Endothelial cell of umbilical vein (primary cell): ENCODE measurements at regions not wholly inside any gene's neighbourhood (a gene's known extent, or its start where the extent isn't known, plus 50 kb on each side); places are given as distances from the start of the nearest gene placed in this dataset.

Experiments used
- BruUV-seq: library from RNA; stranded (reverse); fragments of 400-500 nt; replicated peaks from 2 replicates; lab custom pipeline; 2021; lab: Mats Ljungman, UMichigan
- CTCF ChIA-PET: fragments of 300-600, 350-600 bp; sonication (Branson Sonifier 250); formaldehyde crosslinking; loops from one replicate; lab custom pipeline; 2021; ENCODE audit warnings: antibody characterized with exemption, inconsistent platforms; lab: Charles Lee
- POLR2A ChIA-PET: fragments of 300-600, 350-600 bp; sonication (Branson Sonifier 250); formaldehyde crosslinking; loops from one replicate; lab custom pipeline; 2021; ENCODE audit warnings: antibody characterized with exemption, inconsistent platforms; lab: Charles Lee
- DNase-seq: peaks from one replicate; pipeline ENCODE4 v3.0.0-alpha.2; 2011; ENCODE audit warnings: low read depth, low spot score
- FAIRE-seq: peaks from 2 replicates; lab custom pipeline; 2011; peaks lifted over from hg19 to GRCh38; lab: Jason Lieb, UNC
- H2AFZ ChIP-seq: 2 replicates; pipeline ENCODE4 v1.6.0; 2012; ENCODE audit warnings: low read depth, low read length, control low read depth, inconsistent platforms
- H3K27ac ChIP-seq: 2 replicates; pipeline ENCODE4 v1.5.1; 2011; ENCODE audit warnings: low read depth, mild to moderate bottlenecking, control low read depth, low read length, moderate library complexity; ENCODE audit not compliant: insufficient read depth
- H3K27me3 ChIP-seq, 2 experiments: 2 replicates each; pipeline versions ENCODE4 v1.6.0 to v1.6.1; 2011; ENCODE audit warnings: low read length in 2 of 2, mixed read lengths in 1 of 2; ENCODE audit not compliant: control insufficient read depth in 2 of 2, insufficient read depth in 2 of 2
- H3K36me3 ChIP-seq, 2 experiments: 2 replicates in 1 of 2; 3 replicates in 1 of 2; pipeline ENCODE4 v1.5.1; 2011; ENCODE audit warnings: low read length in 2 of 2, mild to moderate bottlenecking in 1 of 2, moderate library complexity in 1 of 2; ENCODE audit not compliant: control insufficient read depth in 2 of 2, insufficient read depth in 2 of 2; ENCODE audit errors: extremely low read depth in 1 of 2
- H3K4me1 ChIP-seq: 3 replicates; pipeline ENCODE4 v1.5.1; 2011; ENCODE audit warnings: mild to moderate bottlenecking, low read length; ENCODE audit not compliant: control insufficient read depth, insufficient read depth; ENCODE audit errors: extremely low read depth
- H3K4me2 ChIP-seq: 2 replicates; pipeline ENCODE4 v1.6.1; 2011; ENCODE audit warnings: low read length, control low read depth, mixed read lengths; ENCODE audit not compliant: insufficient read depth
- H3K4me3 ChIP-seq, 3 experiments: fragments of 200-600 bp in 1 of 3; sonication (generic), shearing (Covaris generic) in 1 of 3; replicated peaks in 1 of 3; 2 replicates each; pipeline ENCODE4 v1.5.1; 2011 to 2016; ENCODE audit warnings: control low read depth in 3 of 3, low read length in 3 of 3, mild to moderate bottlenecking in 2 of 3, inconsistent platforms in 1 of 3, low read depth in 1 of 3, moderate library complexity in 1 of 3; ENCODE audit not compliant: insufficient read depth in 1 of 3
- H3K79me2 ChIP-seq: 2 replicates; pipeline ENCODE4 v1.6.0; 2012; ENCODE audit warnings: low read length, inconsistent platforms; ENCODE audit not compliant: control insufficient read depth, insufficient read depth
- H3K9ac ChIP-seq: replicated peaks from 2 replicates; pipeline ENCODE3; 2011; ENCODE audit warnings: low read length, control low read depth; ENCODE audit not compliant: insufficient read depth; ENCODE audit errors: extremely low read depth
- H3K9me1 ChIP-seq: replicated peaks from 3 replicates; pipeline ENCODE4 v1.6.0; 2011; ENCODE audit warnings: mild to moderate bottlenecking, low read length; ENCODE audit not compliant: control insufficient read depth, insufficient read depth; ENCODE audit errors: extremely low read depth
- H3K9me3 ChIP-seq: replicated peaks from 2 replicates; pipeline ENCODE4 v1.5.1; 2012; ENCODE audit warnings: low read length, inconsistent platforms; ENCODE audit not compliant: control insufficient read depth, insufficient read depth
- H4K20me1 ChIP-seq: replicated peaks from 2 replicates; pipeline ENCODE3; 2011; ENCODE audit warnings: mild to moderate bottlenecking, low read length; ENCODE audit not compliant: control insufficient read depth, insufficient read depth; ENCODE audit errors: extremely low read depth
- EZH2 ChIP-seq: IDR thresholded peaks from 2 replicates; pipeline ENCODE4 v1.6.1; 2012; ENCODE audit warnings: borderline replicate concordance, low read depth, mild to moderate bottlenecking, moderate library complexity, low read length, inconsistent platforms; ENCODE audit not compliant: severe bottlenecking
- FOS ChIP-seq: IDR thresholded peaks from 2 replicates; pipeline ENCODE4 v1.6.1; 2011; ENCODE audit warnings: mild to moderate bottlenecking, low read length, moderate library complexity, borderline replicate concordance; ENCODE audit not compliant: insufficient read depth
- GATA2 ChIP-seq: IDR thresholded peaks from 2 replicates; pipeline ENCODE4 v1.7.0; 2011; ENCODE audit warnings: low read depth, mild to moderate bottlenecking, moderate library complexity, mixed read lengths, low read length; ENCODE audit not compliant: insufficient read length, insufficient read depth
- JUN ChIP-seq: IDR thresholded peaks from 2 replicates; pipeline ENCODE4 v1.6.1; 2011; ENCODE audit warnings: borderline replicate concordance, low read depth; ENCODE audit not compliant: insufficient read length, insufficient read depth
- MYC ChIP-seq: IDR thresholded peaks from one replicate; pipeline ENCODE4 v1.6.1; 2011; ENCODE audit warnings: mild to moderate bottlenecking, low read depth, low read length
- POLR2A ChIP-seq: IDR thresholded peaks from 2 replicates; pipeline ENCODE4 v1.6.1; 2012; ENCODE audit warnings: low read depth, mild to moderate bottlenecking, control low read depth, low read length
- POLR2AphosphoS5 ChIP-seq: IDR thresholded peaks from 2 replicates; pipeline ENCODE4 v1.6.1; 2012; ENCODE audit warnings: low read depth, mild to moderate bottlenecking, control low read depth, low read length, moderate library complexity; ENCODE audit not compliant: insufficient read depth
- dilution Hi-C: fragments of 300-500 bp; cut with MboI; formaldehyde crosslinking; loops from one replicate; pipeline ENCODE4 v1.15.0; 2019; ENCODE audit warnings: low sequenced_read_pairs; ENCODE audit not compliant: extremely low pct_ligation_motif_present
- intact Hi-C: fragments of 100-400 bp; cut with micrococcal nuclease; formaldehyde crosslinking; loops from one replicate; pipeline ENCODE4 v1.10.0; 2022
- TF ChIP-seq, protein P1 (sequence below), 2 donors: IDR thresholded peaks; 1 replicate in 1 of 2; 2 replicates in 1 of 2; pipeline ENCODE4 v1.5.1; 2011; ENCODE audit warnings: low read length in 2 of 2, mild to moderate bottlenecking in 2 of 2, moderate library complexity in 2 of 2, control low read depth in 1 of 2, inconsistent platforms in 1 of 2, low read depth in 1 of 2; ENCODE audit not compliant: insufficient read depth in 1 of 2; ENCODE audit errors: extremely low read depth in 1 of 2
- TF ChIP-seq, protein P2 (sequence below): IDR thresholded peaks from 2 replicates; pipeline ENCODE4 v1.6.1; 2011; ENCODE audit not compliant: insufficient read depth, insufficient read length

DNA sequence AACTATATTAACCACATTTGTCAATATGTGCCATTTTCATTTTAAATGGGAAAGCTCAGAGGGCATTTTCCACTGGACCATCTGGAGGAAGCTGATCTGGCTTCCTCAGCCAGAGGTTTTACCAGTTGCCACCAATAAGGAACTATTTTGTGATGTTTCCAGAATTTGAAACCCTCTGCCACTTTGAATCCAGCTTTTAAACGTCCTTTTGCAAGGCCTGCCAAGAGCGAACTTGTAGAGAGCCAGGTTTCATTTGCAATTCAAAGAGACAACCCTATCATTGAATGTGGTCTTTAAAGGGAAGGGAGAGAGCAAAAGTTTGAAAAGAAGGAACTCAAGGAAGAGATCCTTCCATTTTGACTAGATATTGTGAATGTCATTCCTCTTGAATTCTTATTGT is 123.3 kb upstream of the CHL1 start:
- no peak overlapping the region for H3K9ac ChIP-seq
- BruUV-seq = no TSS peak
- no peaks in the 10 kb centered on the region for H3K4me1 ChIP-seq
- no peaks in the 10 kb centered on the region for H3K9me1 ChIP-seq
- ChIA-PET POLR2A (no interaction called here), CTCF (no interaction called here)
- FAIRE-seq (no peak), DNase-seq (no peak)
- H4K20me1 ChIP-seq = no peaks in the 10 kb centered on the region
- no peaks in the 10 kb centered on the region for H3K9me3 ChIP-seq
- H2AFZ ChIP-seq = no peak overlapping the region
- H3K36me3 ChIP-seq = no peaks in the 10 kb centered on the region
- intact Hi-C loops (no loop called here), dilution Hi-C loops (no loop called here)
- H3K4me3 ChIP-seq = no peak overlapping the region
- H3K4me2 ChIP-seq = no peak overlapping the region
- TF ChIP-seq, protein P1, sequence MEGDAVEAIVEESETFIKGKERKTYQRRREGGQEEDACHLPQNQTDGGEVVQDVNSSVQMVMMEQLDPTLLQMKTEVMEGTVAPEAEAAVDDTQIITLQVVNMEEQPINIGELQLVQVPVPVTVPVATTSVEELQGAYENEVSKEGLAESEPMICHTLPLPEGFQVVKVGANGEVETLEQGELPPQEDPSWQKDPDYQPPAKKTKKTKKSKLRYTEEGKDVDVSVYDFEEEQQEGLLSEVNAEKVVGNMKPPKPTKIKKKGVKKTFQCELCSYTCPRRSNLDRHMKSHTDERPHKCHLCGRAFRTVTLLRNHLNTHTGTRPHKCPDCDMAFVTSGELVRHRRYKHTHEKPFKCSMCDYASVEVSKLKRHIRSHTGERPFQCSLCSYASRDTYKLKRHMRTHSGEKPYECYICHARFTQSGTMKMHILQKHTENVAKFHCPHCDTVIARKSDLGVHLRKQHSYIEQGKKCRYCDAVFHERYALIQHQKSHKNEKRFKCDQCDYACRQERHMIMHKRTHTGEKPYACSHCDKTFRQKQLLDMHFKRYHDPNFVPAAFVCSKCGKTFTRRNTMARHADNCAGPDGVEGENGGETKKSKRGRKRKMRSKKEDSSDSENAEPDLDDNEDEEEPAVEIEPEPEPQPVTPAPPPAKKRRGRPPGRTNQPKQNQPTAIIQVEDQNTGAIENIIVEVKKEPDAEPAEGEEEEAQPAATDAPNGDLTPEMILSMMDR (IDR thresholded peaks at IDR 0.05; ENCODE audit: extremely low read depth in 1 of 2, insufficient read depth in 1 of 2, low read depth in 1 of 2, low read length in 2 of 2) = no peak
- TF ChIP-seq FOS (no peak), JUN (no peak), POLR2A (no peak), EZH2 (no peak), POLR2AphosphoS5 (no peak), GATA2 (no peak), MYC (no peak)
- TF ChIP-seq, protein P2, sequence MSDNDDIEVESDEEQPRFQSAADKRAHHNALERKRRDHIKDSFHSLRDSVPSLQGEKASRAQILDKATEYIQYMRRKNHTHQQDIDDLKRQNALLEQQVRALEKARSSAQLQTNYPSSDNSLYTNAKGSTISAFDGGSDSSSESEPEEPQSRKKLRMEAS = no peak
- H3K27ac ChIP-seq = no peak overlapping the region
- H3K79me2 ChIP-seq = no peaks in the 10 kb centered on the region
- H3K27me3 ChIP-seq = no peaks in the 10 kb centered on the region
